ENCODE measurements at regions not wholly inside any gene's neighbourhood (a gene's known extent, or its start where the extent isn't known, plus 50 kb on each side); places are given as distances from the start of the nearest gene placed in this dataset.

- ChIA-PET RAD21 (ENCODE audit: unreplicated experiment) (no interaction called here), CTCF (no interaction called here), SMC1A (ENCODE audit: uncharacterized antibody, unreplicated experiment) (no interaction called here), POLR2A (no interaction called here)
- H3K4me2 ChIP-seq (ENCODE audit: control insufficient read depth, insufficient read depth): no peak overlapping the region
- no peaks in the 10 kb centered on the region for H3K27me3 ChIP-seq (replicated peaks in 1 of 2; ENCODE audit: control insufficient read depth in 2 of 2, insufficient read depth in 2 of 2, low read length in 1 of 2)
- in situ Hi-C loops (cut with MboI) (no loop called here), intact Hi-C loops (cut with micrococcal nuclease; ENCODE audit: unreplicated experiment) (no loop called here)
- no peak for TF ChIP-seq SRF (IDR thresholded peaks at IDR 0.05; ENCODE audit: low read depth in 2 of 2, low read length in 2 of 2)
- no peak for TF ChIP-seq SPI1 (IDR thresholded peaks at IDR 0.05; ENCODE audit: borderline replicate concordance, insufficient read depth, low read depth, low read length)
- no peak for TF ChIP-seq USF2 (IDR thresholded peaks at IDR 0.05; ENCODE audit: borderline replicate concordance, low read depth, low read length)
- no peak for TF ChIP-seq CHD4 (IDR thresholded peaks at IDR 0.05)
- TF ChIP-seq JUND (IDR thresholded peaks at IDR 0.05; ENCODE audit: low read depth, low read length): no peak
- no peak for TF ChIP-seq CBX5 (IDR thresholded peaks at IDR 0.05; ENCODE audit: low read depth)
- no peak for TF ChIP-seq HDAC2 (IDR thresholded peaks at IDR 0.05)
- TF ChIP-seq FOS (IDR thresholded peaks at IDR 0.05; ENCODE audit: borderline replicate concordance, extremely low read depth, insufficient read length): no peak
- no peak for TF ChIP-seq CBFB (IDR thresholded peaks at IDR 0.05; ENCODE audit: low read depth)
- H3K9me3 ChIP-seq (replicated peaks; ENCODE audit: control insufficient read depth, insufficient read depth, low read length): no peaks in the 10 kb centered on the region
- H2AFZ ChIP-seq (ENCODE audit: control insufficient read depth, low read depth, low read length): no peak overlapping the region
- FAIRE-seq (no peak), DNase-seq (ENCODE audit: low read depth, low spot score) (no peak), ATAC-seq (no peak)
- 69% methylated on average over 5 of the region's 5 CpGs for WGBS (ENCODE audit: insufficient coverage, insufficient replicate concordance, low lambda C conversion rate, missing lambda C conversion rate)
- no peaks in the 10 kb centered on the region for H3K4me1 ChIP-seq (ENCODE audit: control insufficient read depth, insufficient read depth, low read length)
- H3K79me2 ChIP-seq (ENCODE audit: control insufficient read depth, insufficient read depth, low read length): no peaks in the 10 kb centered on the region
- BruUV-seq (replicated peaks): no TSS peak
- no peak overlapping the region for H3K4me3 ChIP-seq
- H4K20me1 ChIP-seq (ENCODE audit: control insufficient read depth, insufficient read depth): no peaks in the 10 kb centered on the region
- H3K9ac ChIP-seq (ENCODE audit: control insufficient read depth, insufficient read depth, low read length): no peak overlapping the region
- no peaks in the 10 kb centered on the region for H3K36me3 ChIP-seq (ENCODE audit: control insufficient read depth in 2 of 2, insufficient read depth in 2 of 2, low read length in 1 of 2)
- no peak overlapping the region for H3K27ac ChIP-seq (ENCODE audit: control insufficient read depth, insufficient read depth)
These were observed 151.1 kb upstream of the MYOCD start for GRCh38 chr17:12514596-12514995.

Measured in GM12878 (cell line).